SH-SY5Y (cell line): ENCODE measurements at regions not wholly inside any gene's neighbourhood (a gene's known extent, or its start where the extent isn't known, plus 50 kb on each side); places are given as distances from the start of the nearest gene placed in this dataset.

Experiments used
- GATA2 ChIP-seq: IDR thresholded peaks from 2 replicates; pipeline ENCODE4 v1.6.1; 2011; ENCODE audit warnings: mild to moderate bottlenecking, low read depth, low read length
- GATA3 ChIP-seq: IDR thresholded peaks from 2 replicates; pipeline ENCODE4 v1.6.1; 2011; ENCODE audit warnings: low read depth, mild to moderate bottlenecking, low read length, moderate library complexity

DNA sequence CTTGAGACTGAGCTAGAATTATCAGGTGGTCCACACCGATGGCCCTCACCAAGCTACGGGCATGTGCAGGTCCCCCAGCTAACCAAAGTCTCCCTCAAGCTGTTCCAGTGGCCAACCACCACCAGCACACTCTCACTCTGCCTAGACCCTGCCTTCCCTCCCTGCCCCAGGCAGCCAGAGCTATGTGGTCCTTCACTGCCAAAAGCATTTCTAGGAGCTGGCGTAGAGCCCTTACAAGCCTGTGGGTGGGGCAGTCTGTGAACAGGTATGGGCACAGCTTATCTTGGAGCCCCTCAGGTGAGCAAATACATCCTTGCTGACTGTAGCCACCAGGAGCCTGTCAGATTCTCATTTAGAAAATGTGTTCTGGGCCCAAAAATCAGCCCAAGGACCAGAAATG, 159.8 kb upstream of the PPP2R3A start:
- TF ChIP-seq GATA2 (no peak), GATA3 (no peak)

DNA sequence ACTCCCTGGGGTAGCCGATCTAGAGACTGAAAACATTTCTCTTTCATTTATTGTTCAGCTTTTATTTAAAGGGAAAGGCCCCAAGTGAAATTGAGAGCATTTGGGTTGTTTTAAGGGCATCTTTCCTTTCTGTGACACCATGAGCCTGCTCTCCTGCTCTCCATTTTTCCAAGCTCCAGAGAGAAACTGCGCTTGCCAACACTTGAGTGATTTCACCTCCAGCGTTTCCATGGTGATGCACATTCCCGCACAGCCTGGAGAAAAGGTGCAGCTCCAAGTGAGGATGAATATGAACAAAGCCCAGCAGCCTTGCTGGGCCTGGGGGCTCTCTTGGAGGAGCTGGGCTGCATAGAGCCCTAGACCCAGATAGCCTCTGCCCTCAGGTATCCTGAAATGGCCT, 159.2 kb upstream of the PPP2R3A start:
- TF ChIP-seq GATA2 (no peak), GATA3 (no peak)

DNA sequence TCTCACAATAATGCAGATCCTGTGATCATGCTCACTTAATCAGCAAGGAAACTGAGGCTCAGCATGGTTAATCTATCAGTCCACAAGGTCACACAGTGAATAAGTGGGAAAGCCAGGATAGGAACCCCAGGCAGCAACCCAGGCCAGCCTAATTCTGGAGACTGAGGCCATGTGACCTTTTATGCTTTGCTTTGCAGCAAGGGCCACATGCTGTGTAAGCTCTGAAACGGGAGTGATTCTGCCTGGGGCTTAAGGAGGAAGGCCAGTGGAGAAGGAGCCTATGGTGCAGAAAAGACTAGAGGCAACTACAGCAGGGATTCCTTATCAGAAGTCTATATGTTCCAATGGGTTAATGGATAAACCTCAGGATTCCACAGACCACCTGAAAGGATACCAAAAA, 157.6 kb upstream of the PPP2R3A start:
- TF ChIP-seq GATA3 (no peak), GATA2 (no peak)

DNA sequence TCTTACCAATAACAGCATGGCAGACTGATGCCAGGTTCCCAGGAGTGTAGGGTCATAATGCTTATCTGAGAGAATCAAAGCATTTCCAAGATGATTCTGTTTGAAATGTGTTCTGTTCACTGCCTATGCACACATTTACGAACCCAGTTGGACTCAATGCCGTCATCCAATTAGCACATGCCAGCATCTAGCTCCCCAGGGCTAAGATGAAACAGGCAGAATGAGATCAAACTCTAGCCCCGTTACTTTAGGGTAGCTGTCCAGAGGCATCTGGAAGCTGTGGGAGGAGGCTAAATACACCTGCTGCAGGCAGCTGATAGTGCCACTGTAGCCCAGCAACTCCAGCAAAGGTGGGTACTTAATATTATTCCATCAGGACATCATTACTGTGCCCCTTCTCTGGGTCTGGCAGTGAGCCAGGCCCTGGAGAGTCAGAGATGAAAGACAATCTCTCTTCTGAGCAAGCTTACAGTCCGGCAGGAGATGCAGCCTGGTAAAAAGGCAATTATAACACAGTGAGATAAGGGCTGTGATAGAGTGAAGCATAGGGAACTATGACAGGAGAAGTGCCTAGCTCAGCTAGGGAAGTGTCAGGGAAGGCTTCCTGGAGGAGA, 156.4 kb upstream of the PPP2R3A start:
- TF ChIP-seq GATA2 = peak; percentile 66
- TF ChIP-seq GATA3 = peak; percentile 61

DNA sequence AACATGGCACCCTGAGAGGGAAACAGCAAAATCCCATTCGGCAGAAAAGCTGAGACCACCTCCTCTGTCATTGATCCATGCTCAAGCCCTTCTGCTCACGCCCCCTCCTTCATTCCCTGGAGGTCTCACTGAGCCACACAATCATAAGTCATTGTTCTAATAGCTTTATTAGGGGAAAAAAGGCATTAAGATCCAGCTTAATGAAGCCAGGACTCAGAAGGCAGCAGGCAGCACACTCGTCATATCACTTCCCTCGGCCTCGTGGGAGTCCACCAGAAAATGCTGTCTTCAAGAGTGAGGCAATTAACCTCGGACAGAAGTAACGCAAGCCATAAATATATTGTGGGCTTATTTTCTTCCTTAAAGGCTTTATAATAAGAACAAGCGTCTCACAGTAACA, 153.9 kb upstream of the PPP2R3A start:
- no peak for TF ChIP-seq GATA2
- TF ChIP-seq GATA3 = no peak

DNA sequence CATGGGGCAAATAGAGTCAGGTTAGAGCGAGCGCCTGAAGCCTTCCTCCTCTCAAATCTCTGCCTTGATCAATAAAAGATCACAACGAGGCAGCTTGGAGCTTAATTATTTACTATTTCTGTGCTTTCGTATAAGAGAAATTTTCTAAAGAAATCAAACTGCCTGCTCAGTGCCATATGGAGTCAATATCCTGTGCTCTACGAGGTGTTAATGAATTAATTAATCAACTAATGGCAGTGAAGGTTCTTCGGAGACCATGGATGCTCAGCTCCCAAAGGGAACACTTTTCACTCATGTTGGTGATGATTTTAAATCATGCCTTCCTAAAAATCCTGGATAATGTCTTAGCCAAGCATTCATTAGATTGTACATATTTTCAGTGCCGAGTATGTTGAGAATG, 153.5 kb upstream of the PPP2R3A start:
- TF ChIP-seq GATA2 (no peak), GATA3 (no peak)

DNA sequence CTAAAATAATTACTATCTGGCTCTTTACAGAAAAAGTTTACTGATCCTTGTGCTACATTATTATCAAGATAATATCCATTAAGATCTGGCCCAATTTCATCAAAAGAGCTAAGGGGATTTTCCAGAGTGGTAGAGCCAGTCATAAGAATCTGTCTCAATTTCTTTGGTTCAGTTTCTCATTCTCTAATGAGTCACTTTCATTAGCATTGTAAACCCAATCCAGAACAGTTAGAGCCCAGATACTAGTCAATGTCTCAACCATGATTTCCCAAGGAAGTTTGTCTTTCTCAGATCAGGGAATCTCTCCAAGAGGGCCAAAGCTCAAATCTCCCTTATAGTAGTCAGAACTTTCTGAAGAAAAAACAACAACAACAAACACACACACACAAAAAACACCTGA, 131.1 kb upstream of the PPP2R3A start:
- no peak for TF ChIP-seq GATA3
- TF ChIP-seq GATA2 = no peak

DNA sequence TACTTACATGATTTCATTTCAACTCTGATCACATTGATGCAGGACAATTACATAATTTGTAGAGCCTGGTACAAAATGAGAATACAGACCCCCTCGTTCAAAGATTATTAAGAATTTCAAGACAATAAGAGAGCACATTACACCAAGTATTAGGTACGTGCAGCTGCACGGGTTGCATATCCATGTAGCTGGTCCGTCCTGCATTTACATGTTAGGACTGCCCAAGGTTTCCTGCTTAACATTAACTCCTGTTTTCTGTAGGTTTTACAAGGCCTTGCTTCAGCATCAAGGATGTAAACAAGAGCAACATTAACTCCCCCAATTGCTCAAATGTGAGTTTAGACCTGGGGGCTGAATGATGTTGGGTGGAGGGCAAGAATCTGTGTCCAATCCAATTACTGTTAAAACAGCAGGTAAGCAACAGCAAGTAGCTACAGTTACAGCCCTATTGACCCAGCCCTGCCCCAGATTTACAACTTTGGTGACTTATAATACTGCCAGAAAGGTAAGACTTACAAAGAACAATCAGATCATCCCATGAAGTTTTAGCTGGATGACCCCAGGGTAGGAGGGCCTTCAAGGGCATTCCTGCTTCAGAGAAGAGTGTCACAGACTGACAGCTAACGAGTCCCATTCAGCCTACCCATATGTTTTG, 127.4 kb upstream of the PPP2R3A start:
- TF ChIP-seq GATA3 (no peak), GATA2 (no peak)

DNA sequence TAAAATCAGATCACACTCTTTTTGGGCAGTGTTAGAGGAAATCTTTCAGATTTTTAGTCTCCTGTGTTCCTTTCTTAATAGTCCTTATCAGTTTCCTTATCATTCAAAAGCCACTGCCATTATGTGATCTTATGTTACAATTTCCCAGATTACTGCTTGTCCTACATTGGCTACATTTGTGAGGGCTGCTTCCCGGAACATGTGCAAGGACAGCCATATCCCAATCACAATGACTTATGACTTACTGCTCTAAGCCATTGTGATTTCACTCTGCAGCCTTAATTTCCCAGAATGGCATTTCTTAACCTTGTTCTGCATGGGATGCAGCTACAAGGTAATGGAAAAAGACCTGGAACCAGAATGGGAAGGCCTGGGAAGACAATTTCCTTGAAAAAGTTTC, 125.1 kb upstream of the PPP2R3A start:
- no peak for TF ChIP-seq GATA2
- no peak for TF ChIP-seq GATA3

DNA sequence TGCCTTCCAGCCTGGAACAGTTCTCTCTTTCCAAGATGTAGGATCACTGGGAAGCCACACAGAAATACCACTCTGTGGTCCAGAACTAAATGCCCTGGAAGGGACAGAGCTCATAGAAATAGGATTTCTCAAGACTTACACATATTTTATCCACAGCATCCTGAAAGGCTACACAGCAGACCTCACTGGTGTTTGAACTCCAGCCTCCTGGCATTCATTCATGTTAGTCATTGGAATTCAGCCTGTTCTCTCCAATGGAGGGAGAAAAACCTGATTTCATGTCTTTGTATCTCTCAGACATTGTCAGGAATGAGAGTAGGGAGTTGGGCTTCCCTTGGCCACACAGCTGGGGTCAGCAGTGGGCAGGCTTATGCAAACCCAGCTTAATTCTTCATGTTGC, 121.1 kb upstream of the PPP2R3A start:
- TF ChIP-seq GATA3 (no peak), GATA2 (no peak)

DNA sequence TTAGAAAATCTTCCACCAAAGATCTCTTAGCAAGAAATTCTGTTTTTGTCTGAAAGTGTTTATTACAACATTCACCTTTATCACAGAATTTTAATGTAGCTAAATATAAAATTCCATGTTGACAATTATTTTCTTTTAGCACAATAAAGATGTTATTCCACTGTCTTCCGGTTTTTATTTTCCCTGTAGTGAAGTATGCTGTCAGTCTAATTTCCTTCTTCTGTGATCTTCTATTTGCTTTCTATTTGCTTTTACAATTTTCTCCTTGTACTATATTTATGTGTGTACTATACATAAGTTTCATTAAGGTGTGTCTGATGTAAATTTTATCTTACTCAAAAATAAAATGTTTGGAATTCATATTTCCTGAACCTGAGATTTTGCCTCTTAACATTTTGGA, 117.5 kb upstream of the PPP2R3A start:
- TF ChIP-seq GATA3 = no peak
- TF ChIP-seq GATA2 = no peak

DNA sequence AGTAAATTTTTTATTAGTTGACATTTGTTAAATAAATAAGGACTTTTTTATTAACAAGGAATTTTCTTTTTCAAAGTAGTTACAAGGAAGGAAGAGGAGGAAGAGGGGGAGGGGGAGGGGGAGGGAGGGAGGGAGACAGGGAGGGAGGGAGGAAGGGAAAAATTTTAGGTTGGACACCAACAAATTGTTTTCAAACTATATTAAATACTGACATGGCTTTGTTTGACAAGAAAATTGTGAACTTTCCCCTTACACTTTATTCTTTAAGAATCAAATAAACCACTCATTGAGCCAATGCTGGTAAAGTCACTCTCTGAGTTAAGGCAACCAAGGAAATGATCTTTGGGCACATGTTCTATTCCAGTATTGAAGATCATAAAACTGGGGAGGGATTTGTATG, 115.7 kb upstream of the PPP2R3A start:
- TF ChIP-seq GATA3 (no peak), GATA2 (no peak)

DNA sequence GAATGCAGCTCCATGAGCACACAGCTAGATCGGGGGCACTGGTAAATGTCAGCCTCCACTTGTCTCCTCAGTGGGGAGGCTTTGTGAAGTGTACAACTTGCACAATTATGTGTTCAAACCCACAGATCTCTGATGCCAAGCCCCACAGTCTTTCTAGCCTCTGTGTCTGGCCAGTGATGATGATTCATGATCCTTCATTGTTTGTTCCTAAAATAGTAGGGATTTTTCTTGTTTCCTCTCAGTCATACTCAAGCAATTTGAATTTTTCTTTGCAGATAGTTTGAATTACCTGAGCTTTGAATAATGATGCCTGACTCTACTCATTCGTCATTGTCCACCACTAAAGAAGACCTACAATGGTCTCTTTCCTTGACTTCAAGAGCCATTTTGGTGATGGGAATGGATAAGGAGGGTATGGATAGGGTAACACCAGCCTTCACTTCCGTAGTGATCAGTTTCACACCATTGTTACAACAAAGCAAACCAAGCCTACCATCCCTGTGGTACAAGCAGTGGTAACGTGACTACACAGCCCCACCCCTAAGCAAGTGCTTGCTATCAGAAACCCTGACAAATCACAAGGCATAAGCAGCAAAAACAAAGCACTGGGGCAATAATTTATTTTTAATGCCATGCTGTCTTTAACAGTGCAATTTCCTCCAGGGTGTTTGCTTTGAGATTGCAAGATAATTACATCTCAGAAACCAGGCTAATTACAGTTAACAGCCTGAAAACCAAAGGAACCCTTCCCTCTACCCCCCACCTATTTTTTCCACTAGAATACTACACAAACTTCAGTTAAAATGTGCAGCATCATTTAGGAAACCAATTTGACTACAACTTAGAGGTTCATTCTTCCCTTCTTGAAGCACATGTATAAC, 114.1 kb upstream of the PPP2R3A start:
- no peak for TF ChIP-seq GATA3
- no peak for TF ChIP-seq GATA2

DNA sequence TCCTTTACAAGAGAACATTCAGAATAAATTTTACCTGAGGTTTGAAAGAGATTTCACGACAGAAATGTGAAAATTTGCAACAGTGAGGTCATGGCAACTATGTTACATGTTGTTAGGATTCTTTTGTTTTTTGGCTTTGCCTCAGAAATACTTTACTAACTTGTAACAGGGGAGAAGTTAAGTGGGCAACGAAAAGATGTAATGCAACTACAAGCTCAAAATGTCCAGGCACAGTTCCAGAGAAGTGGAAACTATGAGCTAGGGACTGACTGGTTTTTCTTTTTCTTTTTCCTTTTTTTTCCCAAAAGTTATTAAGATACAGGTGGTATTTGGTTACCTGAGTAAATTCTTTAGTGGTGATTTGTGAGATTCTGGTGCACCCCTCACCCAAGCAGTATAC, 111.5 kb upstream of the PPP2R3A start:
- TF ChIP-seq GATA2 (no peak), GATA3 (no peak)

DNA sequence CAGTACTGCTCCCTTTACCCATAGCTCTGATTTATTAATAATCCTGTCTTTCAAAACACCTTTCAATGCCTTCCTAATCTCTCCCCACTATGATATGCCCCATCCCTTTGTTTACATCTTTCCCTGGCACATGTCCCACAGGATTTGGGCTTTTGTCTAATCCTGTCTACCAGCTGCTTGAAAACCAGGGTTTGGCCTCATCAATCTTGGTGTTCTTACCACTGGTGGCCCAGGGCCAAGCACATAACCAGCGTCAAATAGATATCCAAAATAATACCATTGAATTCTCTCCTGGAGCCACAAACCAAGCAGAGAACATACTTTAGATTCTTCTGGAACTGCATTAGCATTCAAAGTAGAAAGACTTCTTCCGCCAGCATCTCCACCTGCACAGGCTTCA, 104.8 kb upstream of the PPP2R3A start:
- TF ChIP-seq GATA3 = no peak
- TF ChIP-seq GATA2 = no peak
